Liver (tissue), 7 donors: ENCODE measurements at regions not wholly inside any gene's neighbourhood (a gene's known extent, or its start where the extent isn't known, plus 50 kb on each side); places are given as distances from the start of the nearest gene placed in this dataset.

Experiments used
- DNase-seq: peaks from one replicate; pipeline ENCODE4 v3.0.0-alpha.2; 2017; ENCODE audit warnings: low spot score
- H3K27ac ChIP-seq, 2 donors: one replicate each; pipeline ENCODE4 v1.7.0; 2013; ENCODE audit warnings: inconsistent platforms in 2 of 2, low read length in 2 of 2, control low read depth in 1 of 2, low read depth in 1 of 2, mild to moderate bottlenecking in 1 of 2
- H3K27me3 ChIP-seq, 4 donors: one replicate each; pipeline versions ENCODE4 v1.6.1 to v1.7.0; 2013; ENCODE audit warnings: low read length in 3 of 4, inconsistent platforms in 1 of 4, mild to moderate bottlenecking in 1 of 4, moderate library complexity in 1 of 4; ENCODE audit not compliant: control insufficient read depth in 4 of 4, insufficient read depth in 4 of 4
- H3K36me3 ChIP-seq, 4 donors: one replicate each; pipeline versions ENCODE4 v1.6.1 to v1.7.0; 2013; ENCODE audit warnings: low read length in 3 of 4, mild to moderate bottlenecking in 3 of 4, low read depth in 1 of 4, moderate library complexity in 1 of 4; ENCODE audit not compliant: control insufficient read depth in 4 of 4, insufficient read depth in 3 of 4
- H3K4me1 ChIP-seq, 4 donors: one replicate each; pipeline versions ENCODE4 v1.6.1 to v1.7.0; 2013; ENCODE audit warnings: low read length in 3 of 4, mild to moderate bottlenecking in 3 of 4, moderate library complexity in 1 of 4; ENCODE audit not compliant: control insufficient read depth in 4 of 4, insufficient read depth in 4 of 4
- H3K4me3 ChIP-seq, 3 donors: one replicate each; pipeline versions ENCODE4 v1.6.1 to v1.7.0; 2013; ENCODE audit warnings: low read length in 3 of 3, control low read depth in 1 of 3, low read depth in 1 of 3, mild to moderate bottlenecking in 1 of 3
- H3K9ac ChIP-seq, 2 donors: one replicate each; pipeline ENCODE4 v1.7.0; 2013; ENCODE audit warnings: low read length in 2 of 2, mild to moderate bottlenecking in 2 of 2, moderate library complexity in 2 of 2, control low read depth in 1 of 2, low read depth in 1 of 2
- H3K9me3 ChIP-seq, 4 donors: one replicate each; pipeline versions ENCODE4 v1.6.1 to v1.7.0; 2013; ENCODE audit warnings: low read length in 3 of 4; ENCODE audit not compliant: control insufficient read depth in 4 of 4
- ATF3 ChIP-seq: IDR thresholded peaks from 2 replicates; pipeline ENCODE4 v1.6.1; 2016; ENCODE audit warnings: antibody characterized with exemption
- EGR1 ChIP-seq, 2 donors: IDR thresholded peaks; 2 replicates each; pipeline ENCODE4 v1.6.1; 2016 to 2018; ENCODE audit warnings: antibody characterized with exemption in 2 of 2, low read depth in 2 of 2
- HNF4G ChIP-seq: IDR thresholded peaks from 2 replicates; pipeline ENCODE4 v1.6.1; 2016; ENCODE audit warnings: antibody characterized with exemption
- JUND ChIP-seq, 2 donors: IDR thresholded peaks; 2 replicates each; pipeline ENCODE4 v1.6.1; 2016; ENCODE audit warnings: antibody characterized with exemption in 2 of 2
- NR2F2 ChIP-seq: IDR thresholded peaks from 2 replicates; pipeline ENCODE4 v1.6.1; 2016; ENCODE audit warnings: antibody characterized with exemption
- RAD21 ChIP-seq, 2 donors: IDR thresholded peaks; 2 replicates each; pipeline ENCODE4 v1.6.1; 2016; ENCODE audit warnings: antibody characterized with exemption in 2 of 2, mild to moderate bottlenecking in 2 of 2
- RXRA ChIP-seq, 2 donors: IDR thresholded peaks; 2 replicates each; pipeline ENCODE4 v1.6.1; 2017 to 2018; ENCODE audit warnings: antibody characterized with exemption in 2 of 2, mild to moderate bottlenecking in 1 of 2
- SP1 ChIP-seq: IDR thresholded peaks from 2 replicates; pipeline ENCODE4 v1.6.1; 2018; ENCODE audit warnings: antibody characterized with exemption, mild to moderate bottlenecking
- ZBTB33 ChIP-seq: IDR thresholded peaks from 2 replicates; pipeline ENCODE4 v1.6.1; 2016; ENCODE audit warnings: antibody characterized with exemption
- WGBS: extraction: QIAGEN DNeasy Blood & Tissue Kit; methylation state at CpG from one replicate; pipeline ENCODE4 v1.1.7; 2013; 5-methylcytosine and 5-hydroxymethylcytosine counted together
- TF ChIP-seq, protein P1 (sequence below): IDR thresholded peaks from 2 replicates; pipeline ENCODE4 v1.6.1; 2016; ENCODE audit warnings: antibody characterized with exemption
- donor health status: healthy.
- donor health status: healthy.
- donor health status: healthy.
- donor health status: healthy.

DNA sequence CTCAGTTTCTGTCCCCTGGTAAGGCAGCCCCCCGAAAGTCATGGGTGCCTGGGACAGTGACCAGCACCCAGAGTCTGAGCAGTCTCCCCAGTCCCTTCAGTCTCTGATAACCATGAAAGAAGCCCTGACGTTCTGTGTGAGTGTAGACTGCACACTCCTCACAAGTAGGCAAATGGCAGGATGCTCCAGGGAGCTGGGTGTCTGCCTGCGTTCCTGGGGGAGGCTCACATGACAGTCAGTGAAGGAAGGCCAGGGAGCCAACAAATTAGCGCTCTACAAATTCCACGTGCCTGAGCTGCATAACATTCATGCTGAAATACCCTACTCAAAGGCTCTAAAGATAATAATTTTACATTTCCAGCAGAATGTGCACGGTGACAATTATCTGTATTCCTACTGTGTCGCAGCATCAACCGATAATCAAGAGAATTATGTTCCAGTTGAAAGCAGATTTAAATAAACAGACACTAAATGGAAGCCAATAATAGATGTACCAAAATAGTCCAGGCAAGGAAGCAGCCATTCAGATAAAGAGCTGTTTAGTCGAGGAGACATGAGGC, 56.3 kb downstream of the ASCL1 start:
- H3K9ac ChIP-seq, result no peak overlapping the region
- TF ChIP-seq HNF4G (no peak), ZBTB33 (no peak), NR2F2 (no peak)
- TF ChIP-seq, protein P1, sequence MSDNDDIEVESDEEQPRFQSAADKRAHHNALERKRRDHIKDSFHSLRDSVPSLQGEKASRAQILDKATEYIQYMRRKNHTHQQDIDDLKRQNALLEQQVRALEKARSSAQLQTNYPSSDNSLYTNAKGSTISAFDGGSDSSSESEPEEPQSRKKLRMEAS, result no peak
- H3K36me3 ChIP-seq, result no peaks in the 10 kb centered on the region
- H3K4me3 ChIP-seq, result no peak overlapping the region
- no peaks in the 10 kb centered on the region for H3K9me3 ChIP-seq
- H3K27me3 ChIP-seq, result no peaks in the 10 kb centered on the region
- no peaks in the 10 kb centered on the region for H3K4me1 ChIP-seq
- DNase-seq, result no peak
- WGBS, result 66% methylated on average over 9 of the region's 9 CpGs
- no peak overlapping the region for H3K27ac ChIP-seq

GRCh38 chr12:103016381-103016780, 58.9 kb downstream of the ASCL1 start:
- Histone ChIP-seq H3K4me3 (no peak overlapping the region), H3K9me3 (no peaks in the 10 kb centered on the region), H3K27ac (no peak overlapping the region), H3K9ac (no peak overlapping the region), H3K36me3 (no peaks in the 10 kb centered on the region), H3K4me1 (no peaks in the 10 kb centered on the region), H3K27me3 (no peaks in the 10 kb centered on the region)
- DNase-seq, result no peak
- no peak for TF ChIP-seq SP1
- TF ChIP-seq RXRA (IDR thresholded peaks at IDR 0.05), result no peak
- TF ChIP-seq EGR1 (IDR thresholded peaks at IDR 0.05; ENCODE audit: low read depth in 2 of 2), result no peak
- TF ChIP-seq RAD21 (IDR thresholded peaks at IDR 0.05), result no peak
- TF ChIP-seq JUND (IDR thresholded peaks at IDR 0.05), result no peak
- TF ChIP-seq, protein P1, result no peak
- no peak for TF ChIP-seq ATF3
- TF ChIP-seq ZBTB33, result no peak

DNA sequence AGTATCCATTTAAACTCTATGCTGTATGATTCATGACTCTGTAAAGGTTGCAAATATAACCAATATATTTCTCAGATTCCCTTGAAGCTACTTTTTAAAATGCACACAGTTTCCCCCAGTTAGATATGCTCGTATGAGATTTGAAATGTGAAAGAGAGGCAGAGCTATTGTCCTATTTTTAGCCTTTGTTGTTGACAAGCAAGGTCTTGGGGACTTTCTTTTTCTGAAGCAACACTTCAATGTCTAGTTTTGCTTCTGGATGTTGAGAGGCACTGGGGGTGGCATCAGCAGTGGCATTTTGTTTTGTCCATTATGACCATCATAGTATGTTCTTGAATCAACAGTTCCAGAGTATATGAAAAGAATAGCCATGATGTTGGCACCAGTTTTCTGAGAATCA, 63.4 kb downstream of the ASCL1 start:
- DNase-seq, result no peak
- Histone ChIP-seq H3K9ac (no peak overlapping the region), H3K36me3 (no peaks in the 10 kb centered on the region), H3K9me3 (no peaks in the 10 kb centered on the region), H3K4me3 (no peak overlapping the region), H3K27ac (no peak overlapping the region), H3K27me3 (no peaks in the 10 kb centered on the region), H3K4me1 (no peaks in the 10 kb centered on the region)
- TF ChIP-seq SP1, result no peak
- TF ChIP-seq RAD21 (IDR thresholded peaks at IDR 0.05), result no peak
- TF ChIP-seq JUND (IDR thresholded peaks at IDR 0.05), result no peak
- 36% methylated on average over 1 of the region's 1 CpG for WGBS
